HUES48 (cell line): ENCODE measurements at regions not wholly inside any gene's neighbourhood (a gene's known extent, or its start where the extent isn't known, plus 50 kb on each side); places are given as distances from the start of the nearest gene placed in this dataset.

Source experiments
- H3K27ac ChIP-seq: one replicate; pipeline ENCODE4 v1.7.0; 2013; ENCODE audit warnings: low read depth, low read length, inconsistent platforms
- H3K27me3 ChIP-seq: 2 replicates; pipeline ENCODE4 v1.6.1; 2013; ENCODE audit warnings: mild to moderate bottlenecking, low read length; ENCODE audit not compliant: control insufficient read depth, insufficient read depth
- H3K36me3 ChIP-seq: 2 replicates; pipeline ENCODE4 v1.6.1; 2013; ENCODE audit warnings: low read length; ENCODE audit not compliant: control insufficient read depth, insufficient read depth
- H3K4me1 ChIP-seq: 2 replicates; pipeline ENCODE4 v1.6.1; 2013; ENCODE audit warnings: mild to moderate bottlenecking, low read length; ENCODE audit not compliant: control insufficient read depth, insufficient read depth
- H3K4me3 ChIP-seq: 2 replicates; pipeline ENCODE4 v1.5.1; 2013; ENCODE audit warnings: mild to moderate bottlenecking, low read depth, low read length
- H3K9ac ChIP-seq: 2 replicates; pipeline ENCODE4 v1.6.1; 2013; ENCODE audit warnings: mild to moderate bottlenecking, low read depth, low read length, moderate library complexity
- H3K9me3 ChIP-seq: 2 replicates; pipeline ENCODE4 v1.6.1; 2013; ENCODE audit warnings: low read length; ENCODE audit not compliant: control insufficient read depth, insufficient read depth

DNA sequence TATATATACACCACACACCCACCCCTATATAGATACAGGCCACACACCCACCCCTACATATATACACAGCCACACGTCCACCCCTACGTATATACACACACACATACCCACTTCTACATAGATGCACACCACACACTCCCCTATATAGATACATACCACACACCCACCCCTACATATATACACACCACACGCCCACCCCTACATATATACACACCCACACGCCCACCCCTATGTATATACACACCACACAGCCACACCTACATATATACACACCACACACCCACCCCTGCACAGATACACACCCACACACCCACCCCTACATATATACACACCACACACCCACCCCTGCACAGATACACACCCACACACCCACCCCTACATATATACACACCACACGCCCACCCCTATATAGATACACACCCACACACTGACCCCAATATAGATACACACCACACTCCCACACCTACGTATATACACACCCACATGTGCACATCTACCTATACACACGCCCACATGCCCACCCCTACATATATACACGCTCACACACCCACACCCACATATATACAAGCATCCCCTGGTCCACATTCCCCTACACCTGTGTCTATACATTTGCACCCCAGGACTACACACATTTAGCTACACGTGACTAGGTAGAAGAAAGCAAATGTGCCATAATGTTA is 52.1 kb upstream of the UBE3C start:
- H3K9ac ChIP-seq: no peak overlapping the region
- H3K4me3 ChIP-seq: no peak overlapping the region
- H3K4me1 ChIP-seq: no peaks in the 10 kb centered on the region
- H3K27ac ChIP-seq: no peak overlapping the region
- no peaks in the 10 kb centered on the region for H3K27me3 ChIP-seq
- H3K36me3 ChIP-seq: no peaks in the 10 kb centered on the region
- peaks cover 22% of the 10 kb centered on the region for H3K9me3 ChIP-seq

DNA sequence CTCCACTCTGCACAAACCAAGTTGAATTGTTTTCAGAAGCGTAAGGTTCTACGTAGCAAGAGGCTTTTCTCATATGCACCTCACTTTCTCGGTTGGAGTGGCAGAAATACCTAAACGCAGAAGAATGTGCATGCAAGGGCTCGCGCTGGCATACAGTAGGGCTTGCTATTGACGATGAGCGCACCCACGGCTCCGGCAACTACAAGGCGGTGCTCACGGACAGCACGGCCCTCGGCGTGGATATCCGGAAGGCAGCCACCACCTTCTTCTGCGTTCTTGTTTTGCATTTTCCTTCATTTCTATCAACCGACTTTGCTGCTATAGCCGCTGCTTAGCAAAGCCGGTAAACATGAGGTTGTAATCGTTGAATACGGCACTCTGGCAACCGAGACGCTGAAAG is 51.1 kb upstream of the UBE3C start:
- H3K9ac ChIP-seq: no peak overlapping the region
- H3K9me3 ChIP-seq: peaks cover 25% of the 10 kb centered on the region
- H3K4me1 ChIP-seq: no peaks in the 10 kb centered on the region
- no peak overlapping the region for H3K4me3 ChIP-seq
- no peak overlapping the region for H3K27ac ChIP-seq
- H3K36me3 ChIP-seq: no peaks in the 10 kb centered on the region
- no peaks in the 10 kb centered on the region for H3K27me3 ChIP-seq

DNA sequence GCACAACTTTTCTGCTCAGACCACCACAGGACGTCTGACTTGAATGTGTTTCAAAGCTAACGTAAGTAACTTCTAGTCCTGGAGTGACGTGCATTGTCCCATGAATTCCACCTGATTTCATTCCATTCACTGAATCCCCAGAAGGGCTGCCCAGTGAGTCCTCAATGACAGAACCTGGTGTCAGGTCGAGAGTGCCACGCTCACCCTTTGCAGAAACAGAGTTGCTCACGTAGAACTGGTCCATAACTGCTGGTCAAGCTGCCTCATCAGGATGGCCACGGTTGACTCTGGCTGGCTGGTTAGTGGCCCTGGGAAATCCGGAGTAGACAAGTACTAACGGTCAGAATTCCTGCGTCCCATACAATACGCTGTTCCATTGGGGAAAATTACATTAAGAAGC is 50.6 kb upstream of the UBE3C start:
- Histone ChIP-seq H3K27ac (no peak overlapping the region), H3K9me3 (peaks cover 23% of the 10 kb centered on the region), H3K36me3 (no peaks in the 10 kb centered on the region), H3K4me1 (no peaks in the 10 kb centered on the region), H3K9ac (no peak overlapping the region), H3K27me3 (no peaks in the 10 kb centered on the region), H3K4me3 (no peak overlapping the region)
